Thymus (tissue), 11 donors: ENCODE measurements at regions not wholly inside any gene's neighbourhood (a gene's known extent, or its start where the extent isn't known, plus 50 kb on each side); places are given as distances from the start of the nearest gene placed in this dataset.
"Not testable (repeated sequence)": the region's sequence is repeated elsewhere in the genome, so short reads cannot be mapped to it uniquely, and the experiment has no call there.

Experiments used
- DNase-seq, 9 donors: peaks; one replicate each; pipeline ENCODE4 v3.0.0-alpha.2; 2013; ENCODE audit warnings: low spot score in 9 of 9, low read depth in 6 of 9, missing footprints in 1 of 9
- H3K27ac ChIP-seq, 2 donors: one replicate each; pipeline ENCODE4 v1.5.1; 2013; ENCODE audit warnings: control low read depth in 1 of 2, low read depth in 1 of 2, low read length in 1 of 2, mild to moderate bottlenecking in 1 of 2, moderate library complexity in 1 of 2
- H3K27me3 ChIP-seq, 2 donors: one replicate each; pipeline ENCODE4 v1.5.1; 2013; ENCODE audit warnings: low read length in 1 of 2; ENCODE audit not compliant: control insufficient read depth in 2 of 2, insufficient read depth in 1 of 2
- H3K36me3 ChIP-seq, 2 donors: one replicate each; pipeline ENCODE4 v1.5.1; 2013; ENCODE audit warnings: low read length in 1 of 2, mild to moderate bottlenecking in 1 of 2, moderate library complexity in 1 of 2; ENCODE audit not compliant: control insufficient read depth in 2 of 2, insufficient read depth in 2 of 2
- H3K4me1 ChIP-seq, 2 donors: one replicate each; pipeline ENCODE4 v1.5.1; 2013; ENCODE audit warnings: low read length in 2 of 2; ENCODE audit not compliant: control insufficient read depth in 2 of 2, insufficient read depth in 2 of 2
- H3K4me3 ChIP-seq, 2 donors: one replicate each; pipeline ENCODE4 v1.5.1; 2013; ENCODE audit warnings: low read length in 2 of 2, control low read depth in 1 of 2, mild to moderate bottlenecking in 1 of 2
- H3K9me3 ChIP-seq, 2 donors: one replicate each; pipeline ENCODE4 v1.5.1; 2013; ENCODE audit warnings: low read length in 1 of 2, mild to moderate bottlenecking in 1 of 2; ENCODE audit not compliant: control insufficient read depth in 2 of 2, insufficient read depth in 1 of 2
- WGBS: extraction: QIAGEN DNeasy Blood & Tissue Kit; methylation state at CpG from one replicate; pipeline ENCODE4 v1.1.7; 2013; 5-methylcytosine and 5-hydroxymethylcytosine counted together
- donor health status: healthy.

GRCh38 chr13:86900906-86901305, 770.3 kb upstream of the SLITRK5 start:
- Histone ChIP-seq H3K36me3 (no peaks in the 10 kb centered on the region), H3K9me3 (no peaks in the 10 kb centered on the region), H3K27ac (no peak overlapping the region), H3K27me3 (no peaks in the 10 kb centered on the region), H3K4me1 (no peaks in the 10 kb centered on the region), H3K4me3 (no peak overlapping the region)
- DNase-seq = no peak
- 90% methylated on average over 1 of the region's 1 CpG for WGBS

- H3K4me1 ChIP-seq = no peaks in the 10 kb centered on the region
- no peaks in the 10 kb centered on the region for H3K27me3 ChIP-seq
- no peak overlapping the region for H3K4me3 ChIP-seq
- no peak overlapping the region for H3K27ac ChIP-seq
- H3K36me3 ChIP-seq = no peaks in the 10 kb centered on the region
- 94% methylated on average over 7 of the region's 7 CpGs for WGBS
- H3K9me3 ChIP-seq = no peaks in the 10 kb centered on the region
- no peak for DNase-seq
Observed at GRCh38 chr13:86906127-86906874, 764.9 kb upstream of the SLITRK5 start.

DNA sequence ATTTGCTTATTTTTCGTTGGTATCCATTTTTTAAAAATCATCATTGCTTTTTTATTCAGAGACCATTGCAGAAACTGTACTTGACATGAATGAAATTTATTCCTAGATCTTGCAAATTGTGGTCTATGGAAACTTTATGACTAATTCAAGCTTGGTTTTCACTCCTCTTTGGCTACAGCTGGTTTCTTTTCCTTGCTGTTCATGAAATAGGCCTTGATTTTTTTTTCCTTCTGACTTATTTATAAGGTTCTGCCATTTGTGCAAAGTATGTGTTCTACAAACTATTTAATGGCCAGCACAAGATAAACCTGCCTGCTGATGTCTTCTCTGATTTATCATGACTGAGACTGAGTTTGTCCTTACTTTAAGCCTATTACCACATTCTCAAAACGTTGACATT, 764.0 kb upstream of the SLITRK5 start:
- no peaks in the 10 kb centered on the region for H3K9me3 ChIP-seq
- H3K27ac ChIP-seq = no peak overlapping the region
- H3K4me3 ChIP-seq = no peak overlapping the region
- no peak for DNase-seq
- H3K27me3 ChIP-seq = no peaks in the 10 kb centered on the region
- no peaks in the 10 kb centered on the region for H3K36me3 ChIP-seq
- H3K4me1 ChIP-seq = no peaks in the 10 kb centered on the region
- WGBS = 85% methylated on average over 2 of the region's 2 CpGs

- Histone ChIP-seq H3K27me3 (no peaks in the 10 kb centered on the region), H3K9me3 (no peaks in the 10 kb centered on the region), H3K36me3 (no peaks in the 10 kb centered on the region), H3K4me1 (no peaks in the 10 kb centered on the region), H3K27ac (no peak overlapping the region), H3K4me3 (no peak overlapping the region)
- DNase-seq = no peak
- WGBS = 96% methylated on average over 6 of the region's 6 CpGs
Observed at GRCh38 chr13:86909318-86909717, 761.9 kb upstream of the SLITRK5 start.

GRCh38 chr13:86914757-86915156, 756.4 kb upstream of the SLITRK5 start:
- no peaks in the 10 kb centered on the region for H3K4me1 ChIP-seq
- 94% methylated on average over 5 of the region's 5 CpGs for whole genome bisulfite sequencing
- H3K9me3 ChIP-seq = no peaks in the 10 kb centered on the region
- H3K27me3 ChIP-seq = no peaks in the 10 kb centered on the region
- no peak overlapping the region for H3K4me3 ChIP-seq
- DNase-seq = no peak
- H3K36me3 ChIP-seq = no peaks in the 10 kb centered on the region
- H3K27ac ChIP-seq = no peak overlapping the region

DNA sequence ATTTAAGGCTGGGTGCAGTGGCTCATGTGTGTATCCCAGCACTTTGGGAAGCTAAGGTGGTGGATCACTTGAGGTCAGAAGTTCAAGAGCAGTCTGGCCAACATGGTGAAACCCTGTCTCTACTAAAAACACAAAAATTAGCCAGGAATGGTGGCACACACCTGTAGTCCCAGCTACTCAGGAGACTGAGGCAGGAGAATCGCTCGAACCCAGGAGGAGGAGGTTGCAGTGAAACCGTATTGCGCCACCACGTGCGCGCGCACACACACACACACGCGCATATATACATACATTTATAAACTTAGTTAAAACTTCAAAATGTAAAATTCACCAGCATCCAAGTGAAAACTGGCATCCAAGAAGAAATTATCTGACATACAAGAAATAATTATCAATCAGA, 753.7 kb upstream of the SLITRK5 start:
- H3K4me3 ChIP-seq, H3K9me3 ChIP-seq, H3K36me3 ChIP-seq, H3K27me3 ChIP-seq, H3K4me1 ChIP-seq, H3K27ac ChIP-seq, DNase-seq: not testable (repeated sequence)
- 98% methylated on average over 10 of the region's 10 CpGs for WGBS

- Histone ChIP-seq H3K27me3 (no peaks in the 10 kb centered on the region), H3K4me3 (no peak overlapping the region), H3K36me3 (no peaks in the 10 kb centered on the region), H3K4me1 (no peaks in the 10 kb centered on the region), H3K27ac (no peak overlapping the region), H3K9me3 (no peaks in the 10 kb centered on the region)
- 86% methylated on average over 2 of the region's 2 CpGs for WGBS
- no peak for DNase-seq
Observed at GRCh38 chr13:86918682-86919081, 752.5 kb upstream of the SLITRK5 start.

GRCh38 chr13:86920961-86921360, 750.2 kb upstream of the SLITRK5 start:
- no peak overlapping the region for H3K27ac ChIP-seq
- WGBS = 95% methylated on average over 1 of the region's 1 CpG
- no peak overlapping the region for H3K4me3 ChIP-seq
- no peak for DNase-seq
- H3K27me3 ChIP-seq = no peaks in the 10 kb centered on the region
- no peaks in the 10 kb centered on the region for H3K36me3 ChIP-seq
- no peaks in the 10 kb centered on the region for H3K9me3 ChIP-seq
- H3K4me1 ChIP-seq = no peaks in the 10 kb centered on the region

DNA sequence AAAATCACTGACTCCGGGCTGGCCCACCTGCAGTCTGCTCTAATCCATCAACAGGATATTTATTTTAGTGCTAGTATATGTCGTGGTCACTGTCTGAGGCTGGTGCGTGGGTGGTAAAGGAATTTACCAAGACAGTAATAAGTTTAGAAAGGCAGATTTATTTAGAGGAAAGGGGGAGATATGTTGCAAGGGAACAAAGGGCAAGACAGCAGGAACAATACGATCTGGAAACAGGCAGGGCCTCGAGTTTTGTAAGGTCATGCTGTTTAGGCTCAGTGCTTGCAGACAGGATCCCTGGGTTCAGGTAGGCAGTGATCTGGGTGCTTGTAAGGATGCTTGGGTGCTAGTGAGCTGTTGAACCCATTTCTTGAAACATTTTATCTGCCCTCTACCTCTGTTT, 748.2 kb upstream of the SLITRK5 start:
- H3K4me1 ChIP-seq = no peaks in the 10 kb centered on the region
- 73% methylated on average over 5 of the region's 5 CpGs for WGBS
- H3K36me3 ChIP-seq = no peaks in the 10 kb centered on the region
- DNase-seq = no peak
- H3K9me3 ChIP-seq = no peaks in the 10 kb centered on the region
- no peak overlapping the region for H3K27ac ChIP-seq
- no peaks in the 10 kb centered on the region for H3K27me3 ChIP-seq
- H3K4me3 ChIP-seq = no peak overlapping the region
